ENCODE measurements at regions not wholly inside any gene's neighbourhood (a gene's known extent, or its start where the extent isn't known, plus 50 kb on each side); places are given as distances from the start of the nearest gene placed in this dataset.

DNA sequence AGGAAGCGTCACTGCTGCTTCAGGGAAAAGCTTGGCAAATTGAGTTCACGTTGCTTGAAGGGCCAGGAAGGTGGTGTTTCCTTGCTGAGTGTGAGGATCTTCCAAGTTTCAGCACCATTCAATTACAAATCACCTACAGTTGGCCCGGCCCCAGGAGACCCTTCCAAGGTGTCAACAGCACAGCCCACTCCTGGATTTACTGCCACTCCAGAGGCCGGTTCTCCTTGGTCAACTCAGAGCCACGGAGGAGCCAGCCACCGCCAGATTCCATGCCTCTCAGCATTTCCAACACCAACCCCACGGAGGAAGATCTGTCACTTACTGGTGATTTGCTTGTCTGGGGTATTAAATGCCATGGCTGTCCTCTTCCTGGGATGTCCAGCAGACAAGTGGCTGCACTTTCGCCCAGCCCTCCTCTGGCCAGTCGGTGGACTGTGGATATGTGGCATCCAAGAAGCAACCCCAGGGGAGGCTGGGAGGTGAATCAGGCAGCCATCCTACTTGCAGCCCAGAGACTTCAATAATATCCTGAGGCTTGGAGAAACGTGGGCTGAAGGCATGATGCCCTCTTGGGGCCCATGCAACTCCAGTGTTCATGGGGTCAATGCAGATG lies 74.1 kb upstream of the SHANK2 start:
- no peak overlapping the region for H3K27ac ChIP-seq (ENCODE audit: low read length in 2 of 2)
- DNase-seq = no peak
- H3K4me2 ChIP-seq (replicated peaks; ENCODE audit: low read depth, low read length, poor library complexity, severe bottlenecking) = no peak overlapping the region
- H3K9me3 ChIP-seq (ENCODE audit: control extremely low read depth in 1 of 3, control insufficient read depth in 2 of 3, insufficient read depth in 1 of 3, low read length in 2 of 3) = peaks cover 0 to 7% (median 0%) of the 10 kb centered on the region in 3 donors
- POLR2A ChIA-PET = no interaction called here
- CTCF ChIA-PET = no interaction called here
- no peak overlapping the region for H2AFZ ChIP-seq (ENCODE audit: insufficient read depth, low read depth, low read length, poor library complexity, severe bottlenecking)
- no peak overlapping the region for H3K27ac Mint-ChIP-seq
- no peak for ATAC-seq (ENCODE audit: low read depth)
- H3K4me1 ChIP-seq (ENCODE audit: control insufficient read depth in 2 of 2, insufficient read depth in 2 of 2, low read length in 2 of 2) = no peaks in the 10 kb centered on the region
- H3K36me3 ChIP-seq (replicated peaks in 1 of 2; ENCODE audit: control extremely low read depth in 1 of 2, control insufficient read depth in 1 of 2, extremely low read depth in 1 of 2, insufficient read depth in 2 of 2, low read length in 1 of 2) = no peaks in the 10 kb centered on the region
- TF ChIP-seq, protein P1, sequence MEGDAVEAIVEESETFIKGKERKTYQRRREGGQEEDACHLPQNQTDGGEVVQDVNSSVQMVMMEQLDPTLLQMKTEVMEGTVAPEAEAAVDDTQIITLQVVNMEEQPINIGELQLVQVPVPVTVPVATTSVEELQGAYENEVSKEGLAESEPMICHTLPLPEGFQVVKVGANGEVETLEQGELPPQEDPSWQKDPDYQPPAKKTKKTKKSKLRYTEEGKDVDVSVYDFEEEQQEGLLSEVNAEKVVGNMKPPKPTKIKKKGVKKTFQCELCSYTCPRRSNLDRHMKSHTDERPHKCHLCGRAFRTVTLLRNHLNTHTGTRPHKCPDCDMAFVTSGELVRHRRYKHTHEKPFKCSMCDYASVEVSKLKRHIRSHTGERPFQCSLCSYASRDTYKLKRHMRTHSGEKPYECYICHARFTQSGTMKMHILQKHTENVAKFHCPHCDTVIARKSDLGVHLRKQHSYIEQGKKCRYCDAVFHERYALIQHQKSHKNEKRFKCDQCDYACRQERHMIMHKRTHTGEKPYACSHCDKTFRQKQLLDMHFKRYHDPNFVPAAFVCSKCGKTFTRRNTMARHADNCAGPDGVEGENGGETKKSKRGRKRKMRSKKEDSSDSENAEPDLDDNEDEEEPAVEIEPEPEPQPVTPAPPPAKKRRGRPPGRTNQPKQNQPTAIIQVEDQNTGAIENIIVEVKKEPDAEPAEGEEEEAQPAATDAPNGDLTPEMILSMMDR (IDR thresholded peaks at IDR 0.05) = no peak
- TF ChIP-seq EZH2 (IDR thresholded peaks at IDR 0.05; ENCODE audit: borderline replicate concordance, insufficient read depth, low read depth, low read length, poor library complexity, severe bottlenecking) = no peak
- H3K4me3 ChIP-seq (ENCODE audit: control extremely low read depth in 1 of 5, extremely low read depth in 1 of 5, insufficient read depth in 1 of 5, low read depth in 2 of 5, low read length in 4 of 5) = no peak overlapping the region
- peaks cover 15% of the 10 kb centered on the region for H3K27me3 Mint-ChIP-seq
- no peaks in the 10 kb centered on the region for H3K27me3 ChIP-seq (replicated peaks in 1 of 4; ENCODE audit: control extremely low read depth in 1 of 4, control insufficient read depth in 3 of 4, insufficient read depth in 4 of 4, low read length in 3 of 4)
- intact Hi-C loops (cut with micrococcal nuclease) = no loop called here
- H3K4me1 Mint-ChIP-seq = no peaks in the 10 kb centered on the region
- 79% methylated on average over 7 of the region's 10 CpGs for WGBS (ENCODE audit: insufficient coverage)
- H4K20me1 ChIP-seq (ENCODE audit: control insufficient read depth, insufficient read depth, low read length, poor library complexity, severe bottlenecking) = no peaks in the 10 kb centered on the region
- H3K9ac ChIP-seq (ENCODE audit: low read length) = no peak overlapping the region
- H3K79me2 ChIP-seq (ENCODE audit: control insufficient read depth, insufficient read depth, low read length) = no peaks in the 10 kb centered on the region
- H3K9me3 Mint-ChIP-seq (ENCODE audit: insufficient read depth) = no peaks in the 10 kb centered on the region
- H3K4me3 Mint-ChIP-seq = no peak overlapping the region

DNA sequence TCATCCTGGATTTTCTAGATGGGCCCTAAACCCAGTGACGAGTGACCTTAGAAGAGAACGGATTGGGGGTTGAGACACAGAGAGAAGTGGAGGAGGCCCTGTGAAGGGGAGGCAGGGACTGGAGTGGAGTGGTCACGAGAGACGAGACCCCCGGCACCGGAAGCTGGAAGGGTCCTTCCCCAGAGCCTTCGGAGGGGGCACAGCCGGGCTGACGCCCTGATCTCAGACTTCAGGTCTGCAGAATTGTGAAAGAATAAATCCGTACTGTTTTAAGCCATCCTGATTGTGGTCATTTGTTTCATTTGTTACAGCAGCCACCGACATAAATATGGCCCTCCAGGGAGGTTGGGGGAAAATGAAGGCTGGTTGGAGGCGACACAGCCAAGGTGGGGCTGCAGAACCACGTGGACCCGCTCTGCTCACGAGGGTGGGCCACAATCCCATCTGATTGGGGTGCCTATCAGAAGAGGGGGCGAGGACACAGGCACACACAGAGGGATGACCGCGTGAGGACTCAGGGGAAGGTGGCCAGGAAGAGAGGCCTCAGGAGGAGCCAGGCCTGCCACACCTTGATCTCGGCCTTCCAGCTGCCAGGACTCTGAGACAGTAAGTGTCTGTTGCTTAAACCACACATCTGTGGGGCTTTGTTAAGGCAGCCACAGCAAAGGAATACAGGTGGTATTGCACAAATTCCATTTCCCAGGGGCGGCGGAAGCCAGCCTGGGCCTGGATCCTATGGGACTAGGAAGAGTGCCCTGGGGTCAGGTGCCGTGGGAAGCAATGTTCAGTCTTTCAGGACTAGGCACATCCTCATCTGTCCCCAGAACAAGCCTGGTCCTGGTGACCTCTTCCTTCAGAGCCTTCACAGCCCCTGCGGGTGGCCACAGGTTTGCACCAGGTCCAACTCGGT lies 73.3 kb upstream of the SHANK2 start:
- Histone ChIP-seq H3K4me1 (ENCODE audit: control insufficient read depth in 2 of 2, insufficient read depth in 2 of 2, low read length in 2 of 2) (no peaks in the 10 kb centered on the region), H3K79me2 (ENCODE audit: control insufficient read depth, insufficient read depth, low read length) (no peaks in the 10 kb centered on the region), H4K20me1 (ENCODE audit: control insufficient read depth, insufficient read depth, low read length, poor library complexity, severe bottlenecking) (no peaks in the 10 kb centered on the region), H3K27ac (ENCODE audit: low read length in 2 of 2) (no peak overlapping the region), H3K9ac (ENCODE audit: low read length) (no peak overlapping the region), H3K4me2 (replicated peaks; ENCODE audit: low read depth, low read length, poor library complexity, severe bottlenecking) (no peak overlapping the region), H3K9me3 (ENCODE audit: control extremely low read depth in 1 of 3, control insufficient read depth in 2 of 3, insufficient read depth in 1 of 3, low read length in 2 of 3) (peaks cover 0 to 8% (median 0%) of the 10 kb centered on the region in 3 donors), H2AFZ (ENCODE audit: insufficient read depth, low read depth, low read length, poor library complexity, severe bottlenecking) (no peak overlapping the region), H3K27me3 (replicated peaks in 1 of 4; ENCODE audit: control extremely low read depth in 1 of 4, control insufficient read depth in 3 of 4, insufficient read depth in 4 of 4, low read length in 3 of 4) (no peaks in the 10 kb centered on the region), H3K4me3 (ENCODE audit: control extremely low read depth in 1 of 5, extremely low read depth in 1 of 5, insufficient read depth in 1 of 5, low read depth in 2 of 5, low read length in 4 of 5) (no peak overlapping the region), H3K36me3 (replicated peaks in 1 of 2; ENCODE audit: control extremely low read depth in 1 of 2, control insufficient read depth in 1 of 2, extremely low read depth in 1 of 2, insufficient read depth in 2 of 2, low read length in 1 of 2) (no peaks in the 10 kb centered on the region)
- intact Hi-C loops (cut with micrococcal nuclease) = no loop called here
- Mint-ChIP-seq H3K27ac (no peak overlapping the region), H3K4me1 (no peaks in the 10 kb centered on the region), H3K4me3 (no peak overlapping the region), H3K27me3 (peaks cover 15% of the 10 kb centered on the region), H3K9me3 (ENCODE audit: insufficient read depth) (no peaks in the 10 kb centered on the region)
- ChIA-PET POLR2A (no interaction called here), CTCF (no interaction called here)
- no peak for TF ChIP-seq EZH2 (IDR thresholded peaks at IDR 0.05; ENCODE audit: borderline replicate concordance, insufficient read depth, low read depth, low read length, poor library complexity, severe bottlenecking)
- TF ChIP-seq, protein P1 (IDR thresholded peaks at IDR 0.05) = no peak
- DNase-seq (no peak), ATAC-seq (ENCODE audit: low read depth) (no peak)
- WGBS (ENCODE audit: insufficient coverage) = 92% methylated on average over 21 of the region's 24 CpGs

Data from B cell (primary cell).